Lung (tissue), 11 donors: ENCODE measurements at regions not wholly inside any gene's neighbourhood (a gene's known extent, or its start where the extent isn't known, plus 50 kb on each side); places are given as distances from the start of the nearest gene placed in this dataset.
A peak's percentile ranks its signal among the peaks of the same experiment; 100 is the strongest.
"Not testable (repeated sequence)": the region's sequence is repeated elsewhere in the genome, so short reads cannot be mapped to it uniquely, and the experiment has no call there.

Experiments
- ATAC-seq: fragments of 200-7000 bp; cut with Tn5 transposase; one replicate; pipeline ENCODE4 v1.9.1; 2020; ENCODE audit warnings: moderate number of reproducible peaks; ENCODE audit not compliant: insufficient read depth, low FRiP score
- DNase-seq, 3 donors: peaks; one replicate each; pipeline ENCODE4 v3.0.0-alpha.2; 2013 to 2017
- H3K27ac ChIP-seq, 2 donors: one replicate each; pipeline ENCODE4 v1.5.1; 2013; ENCODE audit warnings: mild to moderate bottlenecking in 2 of 2, moderate library complexity in 2 of 2, control low read depth in 1 of 2, inconsistent platforms in 1 of 2, low read depth in 1 of 2, low read length in 1 of 2
- H3K27me3 ChIP-seq, 3 donors: one replicate each; pipeline ENCODE4 v1.5.1; 2013; ENCODE audit warnings: low read length in 2 of 3; ENCODE audit not compliant: control insufficient read depth in 3 of 3, insufficient read depth in 3 of 3
- H3K36me3 ChIP-seq, 4 donors: one replicate each; pipeline ENCODE4 v1.5.1; 2013; ENCODE audit warnings: low read length in 4 of 4, mild to moderate bottlenecking in 1 of 4, moderate library complexity in 1 of 4; ENCODE audit not compliant: control insufficient read depth in 4 of 4, insufficient read depth in 4 of 4
- H3K4me1 ChIP-seq, 5 donors: one replicate each; pipeline ENCODE4 v1.5.1; 2013; ENCODE audit warnings: low read length in 5 of 5, mild to moderate bottlenecking in 2 of 5, moderate library complexity in 1 of 5; ENCODE audit not compliant: control insufficient read depth in 5 of 5, insufficient read depth in 5 of 5
- H3K4me3 ChIP-seq: one replicate; pipeline ENCODE4 v1.5.1; 2013; ENCODE audit warnings: mild to moderate bottlenecking, control low read depth, moderate library complexity
- H3K9ac ChIP-seq, 2 donors: one replicate each; pipeline ENCODE4 v1.5.1; 2013; ENCODE audit warnings: low read length in 2 of 2, control low read depth in 1 of 2; ENCODE audit not compliant: insufficient read depth in 1 of 2
- H3K9me3 ChIP-seq, 4 donors: one replicate each; pipeline ENCODE4 v1.5.1; 2013; ENCODE audit warnings: low read length in 3 of 4, mild to moderate bottlenecking in 1 of 4, moderate library complexity in 1 of 4; ENCODE audit not compliant: control insufficient read depth in 4 of 4, insufficient read depth in 3 of 4
- CTCF ChIP-seq: IDR thresholded peaks from 2 replicates; pipeline ENCODE4 v1.5.1; 2012; ENCODE audit warnings: mild to moderate bottlenecking; ENCODE audit errors: control extremely low read depth, extremely low read depth
- WGBS, 2 donors: extraction: QIAGEN DNeasy Blood & Tissue Kit; methylation state at CpG; one replicate each; pipeline ENCODE4 v1.1.7; 2013; 5-methylcytosine and 5-hydroxymethylcytosine counted together
- donor health status: control.
- donor health status: control.
- donor health status: Bipolar disorder and iron deficiency.
- donor health status: healthy.
- donor health status: DM: yes; HTN: yes; CAD: no.

- H3K4me3 ChIP-seq = no peak overlapping the region
- H3K9me3 ChIP-seq = no peaks in the 10 kb centered on the region
- 89 to 97% methylated on average over 9 of the region's 9 CpGs for WGBS, 2 donors
- no peaks in the 10 kb centered on the region for H3K36me3 ChIP-seq
- no peak overlapping the region for H3K9ac ChIP-seq
- ATAC-seq = no peak
- no peaks in the 10 kb centered on the region for H3K27me3 ChIP-seq
- no peak overlapping the region for H3K27ac ChIP-seq
- H3K4me1 ChIP-seq = peaks cover 0 to 7% (median 0%) of the 10 kb centered on the region in 5 donors
- no peak for DNase-seq
- no peak for TF ChIP-seq CTCF
These were observed 148.5 kb upstream of the PITRM1 start for GRCh38 chr10:3321123-3321522.

GRCh38 chr10:3319811-3320226, 147.2 kb upstream of the PITRM1 start:
- Histone ChIP-seq H3K4me1 (peaks cover 0 to 7% (median 0%) of the 10 kb centered on the region in 5 donors), H3K27me3 (no peaks in the 10 kb centered on the region), H3K27ac (no peak overlapping the region), H3K9ac (no peak overlapping the region), H3K4me3 (no peak overlapping the region), H3K9me3 (no peaks in the 10 kb centered on the region), H3K36me3 (no peaks in the 10 kb centered on the region)
- 91 to 95% methylated on average over 23 to 25 of the region's 25 CpGs for WGBS, 2 donors
- TF ChIP-seq CTCF = no peak
- DNase-seq = no peak
- no peak for ATAC-seq

GRCh38 chr10:3318480-3318807, 145.9 kb upstream of the PITRM1 start:
- not testable (repeated sequence) for H3K27me3 ChIP-seq, H3K27ac ChIP-seq, DNase-seq, H3K4me3 ChIP-seq, H3K36me3 ChIP-seq, H3K9me3 ChIP-seq, H3K4me1 ChIP-seq, ATAC-seq, H3K9ac ChIP-seq
- 94 to 97% methylated on average over 22 of the region's 22 CpGs for WGBS, 2 donors

- not testable (repeated sequence) for H3K36me3 ChIP-seq, H3K4me3 ChIP-seq, H3K27me3 ChIP-seq, H3K27ac ChIP-seq, H3K4me1 ChIP-seq, DNase-seq, ATAC-seq, H3K9me3 ChIP-seq, H3K9ac ChIP-seq
- 95 to 98% methylated on average over 39 to 52 of the region's 61 CpGs for WGBS, 2 donors
These were observed 145.2 kb upstream of the PITRM1 start for GRCh38 chr10:3317553-3318479.

GRCh38 chr10:3314445-3315085, 142.0 kb upstream of the PITRM1 start:
- not testable (repeated sequence) for H3K27ac ChIP-seq, H3K9ac ChIP-seq, ATAC-seq, H3K36me3 ChIP-seq, H3K4me3 ChIP-seq, H3K9me3 ChIP-seq, H3K27me3 ChIP-seq, H3K4me1 ChIP-seq
- 74 to 77% methylated on average over 4 of the region's 5 CpGs for WGBS, 2 donors
- DNase-seq = peak in 1 of 3 donors; percentile 30

- not testable (repeated sequence) for H3K4me3 ChIP-seq, H3K36me3 ChIP-seq, H3K9me3 ChIP-seq, H3K4me1 ChIP-seq, H3K27ac ChIP-seq, H3K9ac ChIP-seq, H3K27me3 ChIP-seq, ATAC-seq
- peak; percentile 32 to 66 (median 45) for DNase-seq
- WGBS, 2 donors = 44 to 50% methylated on average over 2 of the region's 2 CpGs
These were observed 141.3 kb upstream of the PITRM1 start for GRCh38 chr10:3313784-3314444.
